ENCODE measurements at regions not wholly inside any gene's neighbourhood (a gene's known extent, or its start where the extent isn't known, plus 50 kb on each side); places are given as distances from the start of the nearest gene placed in this dataset.
"Not testable (repeated sequence)": the region's sequence is repeated elsewhere in the genome, so short reads cannot be mapped to it uniquely, and the experiment has no call there.

GRCh38 chr21:36613059-36613458 is 85.9 kb upstream of the SIM2 start:
- Mint-ChIP-seq H3K4me1 (no peaks in the 10 kb centered on the region), H3K36me3 (ENCODE audit: low read depth) (no peaks in the 10 kb centered on the region), H3K4me3 (no peak overlapping the region), H3K27me3 (peaks cover 2% of the 10 kb centered on the region), H3K27ac (no peak overlapping the region), H3K9me3 (peaks cover 3% of the 10 kb centered on the region)
- DNase-seq = no peak
- intact Hi-C loops (cut with micrococcal nuclease) = no loop called here

GRCh38 chr21:36613554-36613953 is 85.4 kb upstream of the SIM2 start:
- no peaks in the 10 kb centered on the region for H3K4me1 Mint-ChIP-seq
- no peaks in the 10 kb centered on the region for H3K36me3 Mint-ChIP-seq (ENCODE audit: low read depth)
- DNase-seq = no peak
- peaks cover 2% of the 10 kb centered on the region for H3K27me3 Mint-ChIP-seq
- intact Hi-C loops (cut with micrococcal nuclease) = no loop called here
- H3K27ac Mint-ChIP-seq = no peak overlapping the region
- H3K4me3 Mint-ChIP-seq = no peak overlapping the region
- peaks cover 3% of the 10 kb centered on the region for H3K9me3 Mint-ChIP-seq

- intact Hi-C loops (cut with micrococcal nuclease) = no loop called here
- DNase-seq = no peak
- Mint-ChIP-seq H3K4me1 (no peaks in the 10 kb centered on the region), H3K36me3 (ENCODE audit: low read depth) (no peaks in the 10 kb centered on the region), H3K9me3 (peaks cover 9% of the 10 kb centered on the region), H3K27me3 (peaks cover 2% of the 10 kb centered on the region), H3K27ac (no peak overlapping the region), H3K4me3 (no peak overlapping the region)
Observed at GRCh38 chr21:36615274-36615964, 83.5 kb upstream of the SIM2 start.

- H3K27me3 Mint-ChIP-seq; H3K27ac Mint-ChIP-seq; H3K9me3 Mint-ChIP-seq; H3K4me3 Mint-ChIP-seq; DNase-seq; intact Hi-C loops (cut with micrococcal nuclease); H3K36me3 Mint-ChIP-seq (ENCODE audit: low read depth); H3K4me1 Mint-ChIP-seq: not testable (repeated sequence)
Observed at GRCh38 chr21:36616773-36617172, 82.1 kb upstream of the SIM2 start.

- H3K4me1 Mint-ChIP-seq; H3K4me3 Mint-ChIP-seq; DNase-seq; H3K27ac Mint-ChIP-seq; H3K36me3 Mint-ChIP-seq (ENCODE audit: low read depth); H3K9me3 Mint-ChIP-seq; intact Hi-C loops (cut with micrococcal nuclease); H3K27me3 Mint-ChIP-seq: not testable (repeated sequence)
Observed at GRCh38 chr21:36621794-36622193, 77.1 kb upstream of the SIM2 start.

GRCh38 chr21:36624105-36624504 is 74.8 kb upstream of the SIM2 start:
- intact Hi-C loops (cut with micrococcal nuclease) = no loop called here

GRCh38 chr21:36626791-36627190 is 72.1 kb upstream of the SIM2 start:
- H3K36me3 Mint-ChIP-seq (ENCODE audit: low read depth) = no peaks in the 10 kb centered on the region
- no peaks in the 10 kb centered on the region for H3K27me3 Mint-ChIP-seq
- H3K9me3 Mint-ChIP-seq = no peaks in the 10 kb centered on the region
- H3K27ac Mint-ChIP-seq = no peak overlapping the region
- H3K4me1 Mint-ChIP-seq = no peaks in the 10 kb centered on the region
- H3K4me3 Mint-ChIP-seq = no peak overlapping the region
- intact Hi-C loops (cut with micrococcal nuclease) = no loop called here
- no peak for DNase-seq

More at GRCh38 chr21:36624105-36624504, 74.8 kb upstream of the SIM2 start:
- Mint-ChIP-seq H3K4me1 (no peaks in the 10 kb centered on the region), H3K9me3 (peaks cover 4% of the 10 kb centered on the region), H3K27me3 (no peaks in the 10 kb centered on the region), H3K36me3 (ENCODE audit: low read depth) (no peaks in the 10 kb centered on the region), H3K4me3 (no peak overlapping the region), H3K27ac (no peak overlapping the region)
- no peak for DNase-seq

- no peaks in the 10 kb centered on the region for H3K4me1 Mint-ChIP-seq
- H3K27me3 Mint-ChIP-seq = no peaks in the 10 kb centered on the region
- no peak for DNase-seq
- no peak overlapping the region for H3K27ac Mint-ChIP-seq
- H3K36me3 Mint-ChIP-seq (ENCODE audit: low read depth) = no peaks in the 10 kb centered on the region
- H3K9me3 Mint-ChIP-seq = no peaks in the 10 kb centered on the region
- intact Hi-C loops (cut with micrococcal nuclease) = no loop called here
- no peak overlapping the region for H3K4me3 Mint-ChIP-seq
Observed at GRCh38 chr21:36627242-36627641, 71.7 kb upstream of the SIM2 start.

GRCh38 chr21:36628106-36628505 is 70.8 kb upstream of the SIM2 start:
- no peaks in the 10 kb centered on the region for H3K4me1 Mint-ChIP-seq
- H3K36me3 Mint-ChIP-seq (ENCODE audit: low read depth) = no peaks in the 10 kb centered on the region
- H3K4me3 Mint-ChIP-seq = no peak overlapping the region
- H3K27me3 Mint-ChIP-seq = no peaks in the 10 kb centered on the region
- no peaks in the 10 kb centered on the region for H3K9me3 Mint-ChIP-seq
- intact Hi-C loops (cut with micrococcal nuclease) = no loop called here
- H3K27ac Mint-ChIP-seq = no peak overlapping the region
- DNase-seq = no peak

- intact Hi-C loops (cut with micrococcal nuclease) = no loop called here
- H3K9me3 Mint-ChIP-seq = no peaks in the 10 kb centered on the region
- no peak overlapping the region for H3K4me3 Mint-ChIP-seq
- H3K27me3 Mint-ChIP-seq = peaks cover 3% of the 10 kb centered on the region
- no peak for DNase-seq
- H3K36me3 Mint-ChIP-seq (ENCODE audit: low read depth) = no peaks in the 10 kb centered on the region
- no peaks in the 10 kb centered on the region for H3K4me1 Mint-ChIP-seq
- no peak overlapping the region for H3K27ac Mint-ChIP-seq
Observed at GRCh38 chr21:36628761-36629460, 70.0 kb upstream of the SIM2 start.

GRCh38 chr21:36630485-36631206 is 68.3 kb upstream of the SIM2 start:
- Mint-ChIP-seq H3K9me3 (peaks cover 3% of the 10 kb centered on the region), H3K4me3 (no peak overlapping the region)
- intact Hi-C loops (cut with micrococcal nuclease) = no loop called here

GRCh38 chr21:36636016-36636415 is 62.9 kb upstream of the SIM2 start:
- H3K27ac Mint-ChIP-seq = no peak overlapping the region
- intact Hi-C loops (cut with micrococcal nuclease) = no loop called here

More at GRCh38 chr21:36630485-36631206, 68.3 kb upstream of the SIM2 start:
- no peaks in the 10 kb centered on the region for H3K36me3 Mint-ChIP-seq (ENCODE audit: low read depth)
- DNase-seq = peak; percentile 87
- H3K27ac Mint-ChIP-seq = no peak overlapping the region
- no peaks in the 10 kb centered on the region for H3K4me1 Mint-ChIP-seq
- H3K27me3 Mint-ChIP-seq = peaks cover 3% of the 10 kb centered on the region

GRCh38 chr21:36636439-36636838 is 62.5 kb upstream of the SIM2 start:
- Mint-ChIP-seq H3K27ac (no peak overlapping the region), H3K4me1 (peaks cover 2% of the 10 kb centered on the region), H3K4me3 (no peak overlapping the region), H3K36me3 (ENCODE audit: low read depth) (no peaks in the 10 kb centered on the region), H3K27me3 (peaks cover 5% of the 10 kb centered on the region), H3K9me3 (peaks cover 12% of the 10 kb centered on the region)
- DNase-seq = no peak
- intact Hi-C loops (cut with micrococcal nuclease) = no loop called here

More at GRCh38 chr21:36636016-36636415, 62.9 kb upstream of the SIM2 start:
- H3K4me3 Mint-ChIP-seq = no peak overlapping the region
- peaks cover 5% of the 10 kb centered on the region for H3K27me3 Mint-ChIP-seq
- DNase-seq = no peak
- H3K9me3 Mint-ChIP-seq = peaks cover 12% of the 10 kb centered on the region
- peaks cover 2% of the 10 kb centered on the region for H3K4me1 Mint-ChIP-seq
- no peaks in the 10 kb centered on the region for H3K36me3 Mint-ChIP-seq (ENCODE audit: low read depth)

GRCh38 chr21:36639769-36640168 is 59.1 kb upstream of the SIM2 start:
- Mint-ChIP-seq H3K27ac (no peak overlapping the region), H3K36me3 (ENCODE audit: low read depth) (no peaks in the 10 kb centered on the region), H3K4me3 (no peak overlapping the region), H3K27me3 (peaks cover 2% of the 10 kb centered on the region), H3K4me1 (peaks cover 2% of the 10 kb centered on the region), H3K9me3 (peaks cover 12% of the 10 kb centered on the region)
- no peak for DNase-seq
- intact Hi-C loops (cut with micrococcal nuclease) = no loop called here

All from activated CD4-positive, alpha-beta T cell treated with anti-CD3 and anti-CD28 coated beads, Interleukin-2, amount 10 ng/mL, durations not matched to agents 24 days and 14 days (primary cell).